ENCODE measurements at regions not wholly inside any gene's neighbourhood (a gene's known extent, or its start where the extent isn't known, plus 50 kb on each side); places are given as distances from the start of the nearest gene placed in this dataset.
A peak's percentile ranks its signal among the peaks of the same experiment; 100 is the strongest.

GRCh38 chr5:82347201-82347865, 69.2 kb upstream of the RPS23 start:
- Histone ChIP-seq H3K4me3 (no peak overlapping the region), H3K9me3 (no peaks in the 10 kb centered on the region), H3K4me1 (no peaks in the 10 kb centered on the region), H3K36me3 (no peaks in the 10 kb centered on the region), H3K27me3 (no peaks in the 10 kb centered on the region), H3K27ac (peak overlapping the region in 3 of 4 donors; percentile 14 to 18 (median 17))
- 62 to 100% methylated on average over 1 to 12 of the region's 12 CpGs for WGBS, 2 donors (ENCODE audit: low coverage in 1 of 2)
- no peak for DNase-seq
- intact Hi-C loops (cut with DNase I; ENCODE audit: low total_unique reads) (no loop called here), in situ Hi-C loops (cut with MboI; ENCODE audit: low pct_ligation_motif_present in 1 of 4, low pct_unique_long_range_greater_than_20kb in 1 of 4, low sequenced_read_pairs in 3 of 4) (no loop called here)
- TF ChIP-seq, protein P1, sequence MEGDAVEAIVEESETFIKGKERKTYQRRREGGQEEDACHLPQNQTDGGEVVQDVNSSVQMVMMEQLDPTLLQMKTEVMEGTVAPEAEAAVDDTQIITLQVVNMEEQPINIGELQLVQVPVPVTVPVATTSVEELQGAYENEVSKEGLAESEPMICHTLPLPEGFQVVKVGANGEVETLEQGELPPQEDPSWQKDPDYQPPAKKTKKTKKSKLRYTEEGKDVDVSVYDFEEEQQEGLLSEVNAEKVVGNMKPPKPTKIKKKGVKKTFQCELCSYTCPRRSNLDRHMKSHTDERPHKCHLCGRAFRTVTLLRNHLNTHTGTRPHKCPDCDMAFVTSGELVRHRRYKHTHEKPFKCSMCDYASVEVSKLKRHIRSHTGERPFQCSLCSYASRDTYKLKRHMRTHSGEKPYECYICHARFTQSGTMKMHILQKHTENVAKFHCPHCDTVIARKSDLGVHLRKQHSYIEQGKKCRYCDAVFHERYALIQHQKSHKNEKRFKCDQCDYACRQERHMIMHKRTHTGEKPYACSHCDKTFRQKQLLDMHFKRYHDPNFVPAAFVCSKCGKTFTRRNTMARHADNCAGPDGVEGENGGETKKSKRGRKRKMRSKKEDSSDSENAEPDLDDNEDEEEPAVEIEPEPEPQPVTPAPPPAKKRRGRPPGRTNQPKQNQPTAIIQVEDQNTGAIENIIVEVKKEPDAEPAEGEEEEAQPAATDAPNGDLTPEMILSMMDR (IDR thresholded peaks at IDR 0.05): no peak
- TF ChIP-seq POLR2A (IDR thresholded peaks at IDR 0.05) (no peak), POLR2AphosphoS5 (IDR thresholded peaks at IDR 0.05) (no peak), EP300 (IDR thresholded peaks at IDR 0.05; ENCODE audit: low read depth) (no peak)

DNA sequence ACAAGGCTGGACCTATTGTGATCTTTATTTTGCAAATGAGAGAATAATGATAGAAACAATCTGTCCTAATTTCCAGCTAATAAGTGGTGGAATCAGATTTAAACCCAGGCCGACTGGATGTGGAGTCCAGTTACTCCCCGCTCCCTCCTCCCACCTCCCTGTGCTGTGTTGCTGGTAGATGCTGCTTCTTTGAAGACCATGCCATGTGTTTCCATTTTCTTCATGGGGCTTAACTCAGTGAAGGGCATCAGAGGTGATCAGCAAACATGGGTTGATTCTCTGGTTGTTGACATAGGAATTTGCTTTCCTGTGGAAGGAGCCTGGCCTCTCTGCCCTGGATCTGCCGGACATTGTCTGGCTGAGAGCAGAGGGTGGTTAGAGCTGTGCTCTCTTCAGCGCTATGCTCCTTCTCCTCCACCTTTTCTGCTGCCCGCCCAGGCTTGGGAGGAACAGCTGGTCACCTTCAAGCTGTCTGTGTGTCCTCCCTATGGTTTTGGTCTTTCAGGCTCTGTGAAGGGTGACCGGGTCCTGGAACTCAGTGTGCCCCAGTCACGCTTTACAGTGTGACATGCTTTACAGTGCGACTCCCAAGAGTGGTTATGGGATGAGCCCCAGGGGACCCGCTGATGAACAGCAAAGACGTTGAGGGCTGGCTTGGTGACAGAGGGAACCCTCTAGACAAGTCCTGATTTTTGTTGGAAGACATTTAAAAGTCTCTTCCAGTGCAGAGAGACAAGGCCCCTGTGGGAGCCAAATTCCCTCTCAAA, 68.4 kb upstream of the RPS23 start:
- no peak for TF ChIP-seq POLR2AphosphoS5 (IDR thresholded peaks at IDR 0.05)
- TF ChIP-seq, protein P1 (IDR thresholded peaks at IDR 0.05): no peak
- TF ChIP-seq EP300 (IDR thresholded peaks at IDR 0.05; ENCODE audit: low read depth): no peak
- no peak for TF ChIP-seq POLR2A (IDR thresholded peaks at IDR 0.05)
- no peak overlapping the region for H3K4me3 ChIP-seq
- DNase-seq: no peak
- H3K9me3 ChIP-seq: no peaks in the 10 kb centered on the region
- H3K27ac ChIP-seq: peak overlapping the region in 2 of 4 donors; percentile 3 to 14
- no peaks in the 10 kb centered on the region for H3K4me1 ChIP-seq
- H3K27me3 ChIP-seq: no peaks in the 10 kb centered on the region
- no peaks in the 10 kb centered on the region for H3K36me3 ChIP-seq
- in situ Hi-C loops (cut with MboI; ENCODE audit: low pct_ligation_motif_present in 1 of 4, low pct_unique_long_range_greater_than_20kb in 1 of 4, low sequenced_read_pairs in 3 of 4) (no loop called here), intact Hi-C loops (cut with DNase I; ENCODE audit: low total_unique reads) (no loop called here)
- WGBS, 2 donors (ENCODE audit: low coverage in 1 of 2): 87 to 88% methylated on average over 2 to 10 of the region's 10 CpGs

- Histone ChIP-seq H3K27ac (no peak overlapping the region), H3K9me3 (no peaks in the 10 kb centered on the region), H3K4me3 (no peak overlapping the region), H3K27me3 (no peaks in the 10 kb centered on the region), H3K36me3 (no peaks in the 10 kb centered on the region), H3K4me1 (no peaks in the 10 kb centered on the region)
- in situ Hi-C loops (cut with MboI; ENCODE audit: low pct_ligation_motif_present in 1 of 4, low pct_unique_long_range_greater_than_20kb in 1 of 4, low sequenced_read_pairs in 3 of 4): no loop called here
- TF ChIP-seq POLR2A (IDR thresholded peaks at IDR 0.05) (no peak), POLR2AphosphoS5 (IDR thresholded peaks at IDR 0.05) (no peak), EP300 (IDR thresholded peaks at IDR 0.05; ENCODE audit: low read depth) (no peak)
- TF ChIP-seq, protein P1 (IDR thresholded peaks at IDR 0.05): no peak
- no peak for DNase-seq
- intact Hi-C loops (cut with DNase I; ENCODE audit: low total_unique reads): no loop called here
- 69 to 85% methylated on average over 3 of the region's 3 CpGs for WGBS, 2 donors (ENCODE audit: low coverage in 1 of 2)
These were observed 67.0 kb upstream of the RPS23 start for GRCh38 chr5:82345108-82345507.

DNA sequence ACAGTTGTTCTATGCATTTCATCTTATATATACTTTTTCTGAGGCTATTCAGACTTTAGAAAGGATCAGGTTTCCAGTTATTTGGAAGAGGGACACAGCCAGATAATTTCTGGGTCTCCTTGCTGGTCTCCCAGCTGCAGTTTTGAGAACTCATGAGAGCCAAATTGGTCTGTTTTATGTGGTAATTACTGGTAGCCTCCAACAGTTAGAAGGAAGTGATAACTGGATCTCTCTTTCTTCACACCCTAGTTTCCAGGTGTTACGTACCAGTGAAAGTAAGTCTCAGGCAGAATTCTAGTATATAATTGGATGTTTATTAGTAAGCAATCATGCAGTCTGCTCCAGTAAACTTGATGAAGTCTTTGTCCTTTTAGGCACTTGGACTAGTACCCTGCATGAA, 63.2 kb upstream of the RPS23 start:
- no peak for DNase-seq
- in situ Hi-C loops (cut with MboI; ENCODE audit: low pct_ligation_motif_present in 1 of 4, low pct_unique_long_range_greater_than_20kb in 1 of 4, low sequenced_read_pairs in 3 of 4): no loop called here
- no peak overlapping the region for H3K4me3 ChIP-seq
- no peaks in the 10 kb centered on the region for H3K4me1 ChIP-seq
- H3K9me3 ChIP-seq: no peaks in the 10 kb centered on the region
- H3K27me3 ChIP-seq: no peaks in the 10 kb centered on the region
- 68% methylated on average over 1 of the region's 1 CpG; no CpG with 5 or more reads in 1 of the 2 donors for WGBS, 2 donors (ENCODE audit: low coverage in 1 of 2)
- no peak overlapping the region for H3K27ac ChIP-seq
- TF ChIP-seq POLR2AphosphoS5 (IDR thresholded peaks at IDR 0.05) (no peak), EP300 (IDR thresholded peaks at IDR 0.05; ENCODE audit: low read depth) (no peak), POLR2A (IDR thresholded peaks at IDR 0.05) (no peak)
- TF ChIP-seq, protein P1 (IDR thresholded peaks at IDR 0.05): no peak
- no peaks in the 10 kb centered on the region for H3K36me3 ChIP-seq
- intact Hi-C loops (cut with DNase I; ENCODE audit: low total_unique reads): no loop called here

Measured in transverse colon (tissue), 4 donors.